ENCODE measurements at regions not wholly inside any gene's neighbourhood (a gene's known extent, or its start where the extent isn't known, plus 50 kb on each side); places are given as distances from the start of the nearest gene placed in this dataset.

- TF ChIP-seq CTCF (IDR thresholded peaks at IDR 0.05), result no peak
- TF ChIP-seq POLR2AphosphoS5 (IDR thresholded peaks at IDR 0.05), result no peak
Measured at GRCh38 chr6:113662093-113662665, 195.0 kb upstream of the MARCKS start.
